ENCODE measurements at regions not wholly inside any gene's neighbourhood (a gene's known extent, or its start where the extent isn't known, plus 50 kb on each side); places are given as distances from the start of the nearest gene placed in this dataset.

DNA sequence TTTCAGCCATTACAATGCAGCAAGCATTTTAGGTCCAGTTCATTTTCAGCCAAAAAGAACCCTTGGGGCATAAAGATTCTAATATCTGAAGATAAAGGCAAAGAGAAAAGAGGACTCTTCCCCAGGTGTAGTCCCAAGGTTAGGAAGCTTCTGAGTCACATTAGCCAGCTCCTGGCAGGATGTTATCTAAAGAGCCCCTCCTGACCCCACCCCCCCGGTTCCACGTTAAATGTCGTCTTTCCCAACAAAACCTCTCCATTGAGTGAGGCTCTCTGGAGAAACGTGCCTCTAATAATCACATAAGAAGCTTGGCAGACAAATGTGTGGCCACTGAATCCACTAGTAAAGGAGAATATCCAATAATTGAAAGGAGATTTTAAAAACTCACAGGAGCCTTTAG is 267.7 kb downstream of the GALC start:
- DNase-seq (ENCODE audit: low read depth), result no peak

DNA sequence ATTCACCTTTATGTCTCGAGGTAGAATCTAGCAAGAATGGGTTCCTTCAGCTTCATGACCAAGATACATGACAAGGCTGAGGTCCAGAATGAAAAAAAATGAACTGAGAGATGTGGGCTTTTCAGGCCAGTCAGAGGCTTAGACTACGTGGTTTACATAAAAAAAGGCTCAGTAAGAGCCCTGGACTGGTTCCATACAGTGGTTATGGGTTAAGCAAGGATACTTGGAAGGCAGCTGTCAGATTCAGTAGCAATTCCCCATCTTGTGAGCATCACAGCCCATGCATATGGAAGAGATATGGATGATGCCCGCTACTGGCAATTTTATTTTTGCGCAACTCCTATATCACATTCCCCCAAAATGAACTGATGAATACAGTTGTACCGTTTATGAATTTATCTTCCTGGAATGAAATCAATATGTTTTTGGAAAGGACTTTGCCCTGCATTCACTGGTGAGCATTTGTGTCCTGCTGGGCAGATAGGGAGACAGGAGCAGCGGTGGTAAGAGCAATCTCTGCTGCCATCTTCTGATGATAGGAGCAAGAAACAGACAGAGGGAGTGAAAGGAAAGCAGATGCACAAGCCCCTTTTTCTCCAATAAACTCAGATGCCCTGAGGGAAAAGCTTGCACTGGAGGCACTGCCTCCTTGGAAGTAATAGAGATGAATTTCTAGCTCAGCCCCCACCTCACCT is 280.4 kb downstream of the GALC start:
- DNase-seq (ENCODE audit: low read depth), result no peak

DNA sequence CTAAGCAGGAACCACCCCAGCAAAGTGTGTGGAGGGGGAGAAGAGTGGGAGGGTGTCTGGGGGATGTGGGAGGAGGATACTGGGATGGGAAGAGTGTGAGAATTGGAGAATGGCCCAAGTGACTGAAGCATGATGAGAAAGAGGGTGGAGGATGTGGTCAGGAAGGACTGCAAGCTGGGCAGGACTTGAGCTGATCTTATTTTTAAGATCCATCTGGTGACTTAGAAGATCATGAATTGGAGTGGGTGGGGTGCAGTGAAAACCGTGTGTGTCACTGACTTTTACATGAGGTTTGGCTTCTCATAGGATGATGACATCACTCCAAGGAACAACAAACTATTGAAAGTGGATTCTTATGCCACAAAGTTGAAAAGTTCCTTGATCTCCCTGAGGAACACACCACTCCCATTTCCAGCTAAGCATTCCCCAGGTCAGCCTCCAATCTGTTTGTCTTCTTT is 287.5 kb downstream of the GALC start:
- DNase-seq (ENCODE audit: low read depth), result no peak

DNA sequence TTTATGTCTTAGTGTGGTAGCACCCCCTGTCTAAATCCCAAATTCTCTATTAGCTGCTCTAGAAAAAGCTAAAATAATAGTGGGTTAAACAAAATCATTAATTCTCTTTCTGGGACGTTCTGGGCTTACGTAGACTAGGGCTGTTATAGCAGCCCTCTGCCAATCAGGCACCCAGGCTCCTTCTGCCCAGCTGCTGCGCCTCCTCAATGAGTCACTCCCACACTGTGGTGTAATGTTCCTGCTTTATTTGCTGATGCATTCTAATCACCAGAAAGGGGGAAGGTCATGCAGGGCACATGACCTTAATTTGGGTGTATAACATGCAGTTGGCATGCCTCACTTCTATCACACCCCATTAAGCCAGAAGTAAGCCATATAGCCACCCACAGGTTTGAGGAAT is 294.5 kb downstream of the GALC start:
- DNase-seq (ENCODE audit: low read depth), result no peak

DNA sequence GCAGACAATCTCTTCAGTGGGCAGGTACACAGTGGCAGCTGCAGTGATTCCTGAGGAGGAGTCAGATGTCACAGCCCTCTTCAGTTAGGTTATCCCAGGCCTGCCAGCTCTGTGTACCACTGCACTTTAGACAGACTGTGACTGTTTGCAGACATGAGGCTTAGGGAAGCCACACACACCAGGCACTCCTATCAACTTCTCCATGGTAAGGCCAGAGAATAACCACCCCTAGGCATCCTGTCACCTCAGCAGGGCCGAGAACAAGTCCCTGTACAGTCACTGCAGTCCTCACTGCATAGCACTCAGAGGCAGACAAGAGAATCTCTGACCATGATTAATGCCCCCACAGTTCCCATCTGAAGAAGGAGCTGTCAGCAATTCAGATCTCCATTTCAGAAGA is 296.5 kb downstream of the GALC start:
- no peak for DNase-seq (ENCODE audit: low read depth)

DNA sequence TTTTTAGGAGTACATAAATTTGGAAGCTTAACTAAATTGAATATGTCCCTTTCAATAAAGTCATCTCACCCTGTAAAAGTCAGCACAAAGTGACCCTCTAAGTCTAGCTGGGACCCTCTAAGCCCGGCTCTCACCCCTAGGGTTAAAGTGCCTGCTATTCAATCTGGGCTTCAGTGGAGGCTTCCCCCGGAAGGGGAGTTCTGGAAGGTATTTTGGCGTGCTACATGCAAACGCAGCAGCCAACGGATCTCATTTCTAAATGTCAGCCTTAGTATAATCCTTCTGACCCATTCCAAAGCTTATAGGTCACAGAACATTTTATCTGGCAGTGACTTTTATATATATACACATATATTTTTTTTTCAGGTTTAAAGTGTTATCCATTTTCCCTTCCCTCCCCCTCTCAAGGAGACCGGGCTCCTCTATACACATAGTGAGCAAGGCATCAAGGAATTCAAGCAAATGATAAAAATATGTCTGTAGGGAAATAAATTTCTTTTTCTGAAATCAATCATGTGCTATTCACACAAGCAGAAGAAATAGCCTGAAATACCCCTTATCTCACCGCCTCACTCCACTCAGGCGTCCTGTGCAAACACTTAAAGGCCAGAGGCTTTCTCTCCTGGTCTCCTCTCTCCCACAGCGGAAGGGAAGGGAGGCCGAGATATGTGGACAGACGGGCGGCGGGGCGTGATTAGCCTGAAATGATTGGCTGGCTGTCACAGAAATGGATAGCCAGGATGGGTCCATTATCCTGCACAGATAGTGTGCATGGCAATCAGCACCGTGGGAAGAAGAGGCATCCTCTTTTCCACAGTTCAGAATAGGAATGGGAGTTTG is 301.7 kb downstream of the GALC start:
- DNase-seq (ENCODE audit: low read depth), result no peak

DNA sequence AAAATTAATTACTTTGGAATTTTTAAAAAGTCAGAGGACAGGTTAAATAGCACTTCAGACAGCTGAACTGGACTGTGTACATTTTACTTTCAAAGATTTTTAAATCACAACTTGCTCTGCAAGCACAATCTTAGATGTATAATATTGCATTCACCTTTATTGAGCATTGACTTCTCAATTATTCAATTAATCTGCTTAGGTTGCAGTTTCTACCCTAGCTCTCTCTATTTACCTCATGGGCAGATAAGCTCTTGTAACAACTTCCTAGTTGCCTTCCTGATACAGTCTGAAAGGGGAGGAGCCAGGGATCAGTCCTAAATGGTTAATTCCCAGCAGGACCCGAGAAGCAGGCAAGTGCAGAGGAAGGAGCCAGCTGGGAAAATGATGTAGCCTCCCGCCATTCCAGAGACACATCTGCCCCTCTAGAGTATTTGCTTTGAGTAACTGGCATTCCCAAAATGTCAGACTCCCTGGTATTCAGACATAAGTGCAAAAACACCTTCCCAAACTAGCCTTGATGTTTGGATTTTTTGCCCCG is 302.8 kb downstream of the GALC start:
- DNase-seq (ENCODE audit: low read depth), result no peak

DNA sequence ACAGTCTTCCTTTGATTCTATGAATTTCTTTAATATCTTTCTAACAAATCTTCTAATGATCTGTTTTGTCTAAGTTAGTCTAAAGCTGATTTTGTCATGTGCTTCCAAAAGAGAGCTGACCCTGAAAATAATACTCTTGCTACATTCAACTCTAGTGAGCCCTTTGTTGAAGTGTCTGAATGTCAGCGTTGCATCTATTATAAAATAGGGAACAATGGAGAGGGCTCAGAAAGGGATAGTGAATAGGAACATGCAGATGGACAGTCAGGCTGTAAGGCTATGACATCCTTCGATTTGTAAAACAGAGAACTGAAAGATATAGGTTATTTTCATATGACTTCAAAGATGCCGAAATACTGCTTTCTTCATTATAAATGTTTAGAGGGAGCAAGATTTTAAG is 304.5 kb downstream of the GALC start:
- DNase-seq (ENCODE audit: low read depth), result no peak

DNA sequence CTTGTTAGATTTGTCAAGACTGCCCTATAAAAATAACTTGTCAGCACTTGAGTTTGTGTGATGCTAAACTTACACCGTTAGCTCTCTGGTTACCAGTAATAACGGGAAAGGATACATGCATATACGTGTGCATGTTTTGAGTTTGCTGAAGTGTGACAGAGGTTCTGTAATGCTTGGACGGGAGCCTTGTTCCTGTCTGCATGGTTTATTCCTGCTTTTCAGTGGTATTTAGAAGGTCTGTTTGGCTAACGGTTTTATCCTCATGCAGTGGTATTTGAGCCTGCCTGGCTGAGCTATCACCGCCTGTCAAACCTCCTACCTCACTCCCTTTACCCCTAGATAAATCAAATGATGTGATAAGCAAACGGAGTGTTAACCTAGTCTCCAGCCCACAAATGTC is 305.6 kb downstream of the GALC start:
- no peak for DNase-seq (ENCODE audit: low read depth)

DNA sequence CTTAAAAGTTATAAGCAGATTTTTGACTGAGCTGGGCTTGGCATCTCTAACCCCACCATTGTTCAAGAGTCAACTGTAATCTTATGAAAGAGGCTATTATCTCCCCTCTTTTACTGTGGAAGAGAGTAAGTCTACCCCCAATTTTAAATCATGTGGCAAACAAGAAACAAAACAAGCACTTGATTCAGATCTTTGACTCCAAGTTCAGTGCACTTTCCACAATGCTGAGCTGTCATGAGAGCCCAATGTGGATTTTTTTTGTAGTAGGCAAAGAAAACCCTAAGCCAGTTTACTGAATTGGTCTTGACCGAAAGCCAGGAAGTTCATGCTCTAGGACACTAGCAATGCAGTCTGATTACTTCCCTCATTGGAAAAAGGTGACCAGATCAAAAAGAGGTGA is 306.2 kb downstream of the GALC start:
- no peak for DNase-seq (ENCODE audit: low read depth)

DNA sequence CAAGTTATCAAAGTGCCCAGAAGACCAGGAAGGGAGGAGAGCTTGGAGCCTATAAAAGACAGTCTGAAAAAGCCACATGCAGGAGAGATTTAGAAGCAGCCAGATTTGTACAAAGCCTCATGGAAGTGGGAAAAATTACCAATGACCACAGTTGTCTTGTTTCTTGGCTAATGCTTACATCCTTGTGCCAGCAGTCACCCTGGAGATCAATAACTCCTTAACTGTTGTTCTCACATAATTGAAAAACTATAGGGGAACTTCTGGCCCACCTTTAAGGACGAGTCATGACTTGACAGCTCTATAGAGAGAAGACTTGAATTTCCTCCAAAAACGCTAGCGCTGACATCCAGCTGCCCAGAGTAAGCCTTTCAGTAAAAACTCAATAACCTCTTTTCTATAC is 313.1 kb downstream of the GALC start:
- DNase-seq (ENCODE audit: low read depth), result no peak

DNA sequence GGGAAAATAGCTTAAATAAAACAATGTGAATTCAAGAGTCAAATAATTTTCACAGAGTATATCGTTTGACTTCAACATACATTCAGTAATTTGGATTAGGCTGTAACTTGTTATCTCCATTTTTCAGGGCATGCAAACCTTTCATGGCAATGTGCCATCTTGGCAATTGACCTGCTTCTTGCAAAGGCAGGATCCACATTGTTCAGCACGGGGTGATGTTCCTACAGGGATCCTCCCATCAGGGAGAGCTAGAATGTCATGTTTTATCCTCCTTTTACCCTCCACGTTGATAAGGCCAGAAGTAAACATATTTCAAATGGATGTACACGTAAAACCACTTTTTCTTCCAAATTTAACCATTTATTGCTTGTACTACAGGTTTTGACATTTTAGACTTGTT is 314.4 kb downstream of the GALC start:
- DNase-seq (ENCODE audit: low read depth), result no peak

DNA sequence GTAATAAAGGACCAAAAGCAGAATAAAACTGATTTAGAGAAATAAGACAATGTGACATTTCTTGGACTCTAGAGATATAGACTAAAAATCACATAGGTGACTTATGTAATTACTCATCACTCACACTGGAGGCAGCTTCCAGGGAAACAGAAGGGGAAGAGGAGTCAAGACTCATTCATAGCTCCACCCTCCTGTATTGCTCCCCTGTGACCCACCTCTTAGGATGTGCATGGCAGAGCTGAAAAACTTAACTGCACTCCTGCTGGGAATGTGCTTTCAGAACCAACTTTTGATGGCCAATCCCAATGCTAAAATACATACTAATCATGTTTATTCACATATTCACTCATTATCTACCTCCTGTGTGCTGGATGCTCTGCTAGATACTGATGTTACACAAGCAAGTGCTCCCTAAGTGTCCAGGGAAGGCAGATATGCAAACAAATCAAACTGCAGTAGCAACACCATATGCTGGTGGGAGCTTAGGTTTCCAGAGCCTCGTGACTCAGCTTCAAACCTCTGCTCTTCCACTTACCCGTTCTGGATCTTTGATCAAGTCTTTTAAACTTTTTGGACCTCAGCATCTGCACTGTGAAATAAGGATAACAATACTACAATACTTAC is 316.1 kb downstream of the GALC start:
- no peak for DNase-seq (ENCODE audit: low read depth)

DNA sequence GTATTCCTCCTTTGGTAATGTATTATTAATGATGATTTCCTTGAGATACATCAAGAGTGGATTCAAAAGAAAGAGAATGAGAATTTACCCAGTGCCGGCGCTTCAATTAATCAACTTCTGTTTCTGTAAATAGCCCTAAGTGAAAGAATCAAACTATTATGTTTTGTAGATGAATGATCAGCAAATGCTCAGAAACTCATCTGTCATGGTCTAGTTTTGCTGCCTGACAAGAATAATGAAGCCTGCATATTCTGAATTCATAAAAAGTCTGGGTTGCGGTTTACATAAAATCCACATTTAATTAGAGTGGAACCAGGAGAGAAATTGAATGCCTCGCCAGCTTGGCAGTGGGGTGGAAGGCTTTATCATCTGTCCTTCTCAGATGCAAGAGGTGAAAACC is 325.3 kb downstream of the GALC start:
- DNase-seq (ENCODE audit: low read depth), result no peak

DNA sequence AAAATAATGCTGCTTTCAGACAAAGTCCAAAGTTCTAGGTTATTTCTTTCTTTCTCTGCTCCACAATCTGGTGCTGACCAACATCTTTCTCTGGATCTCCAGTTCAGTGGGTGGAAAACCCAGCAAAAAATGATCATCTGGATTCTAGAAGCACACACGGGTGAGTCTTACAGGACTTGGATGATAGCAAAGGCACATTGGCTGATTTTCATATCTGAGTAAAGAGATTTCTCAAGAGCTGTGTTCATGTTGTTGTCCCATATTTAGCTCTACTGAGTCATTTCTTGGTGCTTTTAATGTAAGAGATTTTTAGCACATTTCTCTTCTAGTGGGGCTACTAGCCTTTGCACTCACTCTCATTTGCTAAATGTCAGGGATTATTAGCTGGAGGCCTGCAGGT is 336.7 kb downstream of the GALC start:
- DNase-seq (ENCODE audit: low read depth), result no peak

DNA sequence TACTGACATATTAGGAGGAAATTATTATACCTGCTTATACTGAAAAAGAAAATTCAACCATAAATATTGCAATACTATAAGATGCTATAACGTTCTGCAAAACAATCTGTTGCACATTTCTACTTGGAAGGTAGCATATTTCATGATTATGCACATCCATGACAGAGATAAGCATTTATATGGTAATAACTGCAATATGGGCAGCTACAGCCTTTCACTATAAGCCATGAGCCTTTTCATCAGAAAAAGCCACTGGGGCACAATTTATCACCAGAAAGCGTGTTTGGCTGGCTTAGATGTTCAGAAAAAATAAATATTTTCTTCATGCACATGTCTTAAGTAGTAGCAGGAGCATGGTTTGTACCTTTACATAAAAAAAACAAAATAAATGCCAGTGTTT is 340.7 kb downstream of the GALC start:
- DNase-seq (ENCODE audit: low read depth), result no peak

DNA sequence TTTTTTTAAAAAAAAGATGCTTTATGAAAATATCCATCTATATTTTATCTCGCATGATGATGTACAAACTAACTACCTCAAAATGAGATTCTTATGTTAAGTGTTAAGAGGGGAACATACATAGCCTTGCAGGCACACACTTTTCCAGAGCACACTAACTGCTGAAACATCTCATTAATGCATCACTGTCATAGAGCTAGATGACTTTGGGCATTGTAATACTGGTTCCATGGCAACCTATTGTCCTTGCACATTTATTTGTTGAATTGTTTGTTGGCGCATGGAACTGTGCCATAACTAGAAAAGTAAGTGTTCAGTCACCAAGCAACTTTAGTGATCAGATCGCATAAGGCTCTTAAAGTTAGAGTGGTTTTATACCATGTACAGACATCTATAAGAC is 348.3 kb downstream of the GALC start:
- DNase-seq (ENCODE audit: low read depth), result no peak

DNA sequence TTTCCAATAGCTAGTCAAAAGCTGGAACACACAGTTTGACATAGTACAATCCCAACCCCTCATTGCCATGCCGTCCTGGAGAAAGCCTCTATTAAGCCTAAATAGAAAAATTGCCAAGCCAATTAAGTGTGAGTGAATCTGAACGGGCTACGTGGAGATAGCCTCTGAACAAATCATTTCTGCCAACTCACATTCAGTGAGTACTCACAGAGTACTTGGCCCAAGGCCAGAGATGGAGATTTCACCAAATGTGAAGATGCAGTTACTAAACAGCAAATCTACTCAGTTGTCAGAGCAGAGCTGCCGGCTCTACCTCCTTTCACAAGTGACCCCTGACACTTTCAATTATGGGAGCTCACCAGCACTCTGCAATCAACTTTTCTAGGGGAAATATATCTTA is 350.0 kb downstream of the GALC start:
- no peak for DNase-seq (ENCODE audit: low read depth)

DNA sequence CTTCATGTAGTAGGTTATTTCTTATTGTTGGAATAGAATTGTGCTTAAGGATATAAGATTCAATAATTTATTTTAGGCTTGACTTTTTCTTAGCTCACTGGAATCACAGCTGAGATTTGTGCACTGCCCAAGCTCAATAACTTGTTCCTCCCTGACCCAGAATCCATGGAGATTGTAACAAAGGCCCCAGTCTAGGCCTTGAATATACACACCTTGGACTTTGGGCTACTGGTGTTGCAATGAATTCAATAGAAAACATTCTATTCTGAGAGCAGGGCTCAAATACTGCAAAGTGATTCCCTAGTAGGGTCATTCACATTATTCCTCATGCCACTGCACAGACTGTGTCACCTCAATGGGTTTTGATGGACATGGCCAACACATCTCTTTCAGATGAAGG is 352.4 kb downstream of the GALC start:
- DNase-seq (ENCODE audit: low read depth), result no peak

DNA sequence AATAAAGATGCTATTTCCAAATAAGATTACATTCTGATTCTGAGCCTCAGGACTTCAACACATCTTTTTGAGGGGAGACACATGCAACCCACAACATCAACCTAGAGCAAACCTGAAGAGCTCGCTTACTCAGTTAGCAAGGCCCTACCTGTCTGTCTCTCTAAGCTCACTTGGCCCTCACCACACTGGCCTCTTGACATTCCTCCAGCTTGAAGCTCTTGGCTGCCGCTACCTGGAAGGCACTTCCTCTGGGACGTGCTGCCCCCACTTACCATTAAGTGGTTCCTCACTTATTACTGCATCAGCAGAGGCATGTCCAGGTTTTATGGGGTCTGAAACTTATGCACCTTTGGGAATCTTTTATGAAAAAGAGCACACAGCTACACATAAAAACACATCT is 354.8 kb downstream of the GALC start:
- no peak for DNase-seq (ENCODE audit: low read depth)

DNA sequence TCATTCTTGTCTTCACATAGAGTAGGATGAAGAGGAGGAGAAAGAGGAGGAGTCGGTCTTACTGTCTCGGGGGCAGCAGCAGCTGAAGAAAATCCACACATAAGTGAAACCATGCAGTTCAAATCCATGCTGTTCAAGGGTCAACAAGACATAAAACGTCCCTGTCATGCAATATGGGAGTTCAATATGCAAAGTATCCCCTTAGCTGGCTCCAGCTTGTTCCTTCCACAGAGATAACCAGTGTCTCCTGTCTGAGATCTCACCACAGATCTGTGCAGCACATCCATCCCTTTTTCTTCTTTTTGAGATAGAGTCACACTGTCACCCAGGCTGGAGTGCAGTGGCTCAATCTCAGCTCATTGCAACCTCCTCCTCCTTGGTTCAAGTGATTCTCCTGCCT is 357.5 kb downstream of the GALC start:
- no peak for DNase-seq (ENCODE audit: low read depth)

DNA sequence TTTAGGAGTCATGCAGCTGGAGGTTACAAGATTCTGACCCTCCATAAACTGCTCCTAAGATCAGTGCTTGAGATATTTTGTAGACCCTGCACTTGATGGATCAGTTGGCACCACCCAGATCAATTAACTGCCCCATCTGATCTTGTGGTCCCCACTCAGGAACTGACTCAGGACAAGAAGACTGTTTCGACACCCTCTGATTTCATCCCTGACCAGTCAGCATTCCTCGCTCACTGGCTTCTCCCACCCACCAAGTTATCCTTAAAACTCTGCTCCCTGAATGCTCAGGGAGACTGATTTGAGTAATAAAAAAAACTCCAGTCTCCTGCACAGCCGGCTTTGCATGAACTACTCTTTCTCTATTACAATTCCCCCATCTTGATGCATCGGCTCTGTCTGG is 360.2 kb downstream of the GALC start:
- no peak for DNase-seq (ENCODE audit: low read depth)

DNA sequence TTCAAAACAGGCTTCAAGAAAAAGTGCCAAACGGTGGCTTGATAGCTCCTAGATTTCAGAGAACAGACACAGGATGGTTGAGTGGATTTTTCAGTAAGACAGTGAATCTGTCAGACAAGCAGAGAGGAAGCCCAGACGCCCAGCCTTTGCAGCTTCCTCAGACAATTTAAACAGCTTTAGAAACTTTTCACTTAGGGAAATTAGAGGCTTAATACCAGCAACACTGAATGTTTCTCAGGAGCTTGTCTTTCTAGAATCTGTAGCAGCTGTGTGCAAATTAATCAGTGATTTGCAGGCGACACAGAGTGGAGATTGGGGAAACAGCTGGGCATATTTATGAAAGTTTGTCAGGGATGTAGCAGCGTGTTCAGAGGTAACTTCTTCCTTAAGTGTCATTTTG is 362.1 kb downstream of the GALC start:
- no peak for DNase-seq (ENCODE audit: low read depth)

Measured in stimulated activated CD8-positive, alpha-beta memory T cell treated with anti-CD3 and anti-CD28 coated beads, Interleukin-12 subunit alpha, Interleukin-12 subunit beta, amount 100 ng/mL, for 4 hours (primary cell).